DND-41 (cell line): ENCODE measurements at regions not wholly inside any gene's neighbourhood (a gene's known extent, or its start where the extent isn't known, plus 50 kb on each side); places are given as distances from the start of the nearest gene placed in this dataset.

Source experiments
- EZH2 ChIP-seq: IDR thresholded peaks from 3 replicates; pipeline ENCODE4 v1.6.1; 2012; ENCODE audit warnings: borderline replicate concordance, low read depth, mild to moderate bottlenecking, moderate library complexity, low read length, inconsistent platforms; ENCODE audit not compliant: severe bottlenecking
- TF ChIP-seq, protein P1 (sequence below): IDR thresholded peaks from 2 replicates; pipeline ENCODE4 v1.5.1; 2012; ENCODE audit warnings: borderline replicate concordance, low read length, moderate library complexity, mild to moderate bottlenecking; ENCODE audit not compliant: poor library complexity, severe bottlenecking; ENCODE audit errors: extremely low read depth

DNA sequence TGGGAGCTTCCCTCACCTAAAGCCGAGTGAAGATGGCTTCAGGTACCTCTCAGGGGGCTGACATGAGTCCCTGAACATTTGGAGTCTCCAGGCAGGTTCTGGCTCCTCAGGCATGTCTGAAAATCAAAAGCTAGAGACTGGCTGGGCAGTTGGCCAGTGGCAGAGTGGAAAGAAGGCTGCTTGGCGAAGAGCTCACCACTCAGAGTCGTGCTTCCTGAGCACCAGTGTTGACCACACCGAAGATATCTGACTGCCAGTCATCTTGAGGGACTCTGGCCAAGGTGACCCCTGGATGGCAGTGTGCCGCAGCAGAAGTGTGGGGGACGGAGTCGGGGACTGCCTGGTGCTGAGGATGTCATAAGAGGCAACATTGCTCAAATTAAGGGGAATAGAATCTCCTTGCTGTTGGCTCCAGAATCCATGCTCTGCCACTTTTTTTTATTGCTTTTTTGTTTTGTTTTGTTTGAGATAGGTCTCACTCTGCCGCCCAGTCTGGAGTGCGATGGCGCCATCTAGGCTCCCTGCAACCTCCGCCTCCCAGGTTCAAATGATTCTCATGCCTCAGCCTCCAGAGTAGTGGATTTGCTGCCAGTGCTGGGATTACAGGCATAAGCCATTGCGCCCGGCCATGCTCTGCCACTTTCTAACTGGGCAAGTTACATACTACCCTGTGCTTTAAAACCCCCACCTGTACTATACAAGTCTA, 172.5 kb upstream of the GATB start:
- TF ChIP-seq, protein P1, sequence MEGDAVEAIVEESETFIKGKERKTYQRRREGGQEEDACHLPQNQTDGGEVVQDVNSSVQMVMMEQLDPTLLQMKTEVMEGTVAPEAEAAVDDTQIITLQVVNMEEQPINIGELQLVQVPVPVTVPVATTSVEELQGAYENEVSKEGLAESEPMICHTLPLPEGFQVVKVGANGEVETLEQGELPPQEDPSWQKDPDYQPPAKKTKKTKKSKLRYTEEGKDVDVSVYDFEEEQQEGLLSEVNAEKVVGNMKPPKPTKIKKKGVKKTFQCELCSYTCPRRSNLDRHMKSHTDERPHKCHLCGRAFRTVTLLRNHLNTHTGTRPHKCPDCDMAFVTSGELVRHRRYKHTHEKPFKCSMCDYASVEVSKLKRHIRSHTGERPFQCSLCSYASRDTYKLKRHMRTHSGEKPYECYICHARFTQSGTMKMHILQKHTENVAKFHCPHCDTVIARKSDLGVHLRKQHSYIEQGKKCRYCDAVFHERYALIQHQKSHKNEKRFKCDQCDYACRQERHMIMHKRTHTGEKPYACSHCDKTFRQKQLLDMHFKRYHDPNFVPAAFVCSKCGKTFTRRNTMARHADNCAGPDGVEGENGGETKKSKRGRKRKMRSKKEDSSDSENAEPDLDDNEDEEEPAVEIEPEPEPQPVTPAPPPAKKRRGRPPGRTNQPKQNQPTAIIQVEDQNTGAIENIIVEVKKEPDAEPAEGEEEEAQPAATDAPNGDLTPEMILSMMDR: peak; percentile 28
- TF ChIP-seq EZH2: no peak
